A549 (cell line): ENCODE measurements at regions not wholly inside any gene's neighbourhood (a gene's known extent, or its start where the extent isn't known, plus 50 kb on each side); places are given as distances from the start of the nearest gene placed in this dataset.

ENCODE experiments used
- ATAC-seq, 2 experiments: fragments of 200-7000 bp in 1 of 2; fragments of >200 bp in 1 of 2; cut with Nextera tagmentation in 1 of 2; cut with Tn5 transposase in 1 of 2; 3 replicates each; pipeline versions ENCODE4 v1.8.0 to v1.9.1; 2018 to 2020; ENCODE audit warnings: mild to moderate bottlenecking in 1 of 2, moderate library complexity in 1 of 2
- CTCF ChIA-PET: fragments of 300-600 bp; sonication (Branson Sonifier 250); formaldehyde crosslinking; extraction: SDS; loops from one replicate; lab custom pipeline; 2021; ENCODE audit warnings: antibody characterized with exemption, inconsistent platforms; lab: Yijun Ruan, JAX
- POLR2A ChIA-PET: fragments of 350-600 bp; formaldehyde crosslinking; extraction: SDS; loops from one replicate; lab custom pipeline; 2021; ENCODE audit warnings: antibody characterized with exemption, inconsistent platforms; lab: Yijun Ruan, JAX
- DNase-seq, 2 experiments: peaks; one replicate each; pipeline versions ENCODE4 v3.0.0 to v3.0.0-alpha.2; 2011 to 2016; ENCODE audit warnings: low read depth in 1 of 2, low spot score in 1 of 2
- FAIRE-seq: peaks from 2 replicates; lab custom pipeline; 2011; peaks lifted over from hg19 to GRCh38; lab: Jason Lieb, UNC
- H3K27ac ChIP-seq, 2 experiments: fragments of >200 bp; sonication (Bioruptor Twin); formaldehyde crosslinking; 3 replicates each; pipeline ENCODE4 v1.5.1; 2016 to 2017
- H3K4me1 ChIP-seq: fragments of >200 bp; sonication (Bioruptor Twin); formaldehyde crosslinking; 3 replicates; pipeline ENCODE4 v1.6.1; 2016
- H3K4me2 ChIP-seq: fragments of >200 bp; sonication (Bioruptor Twin); formaldehyde crosslinking; 3 replicates; pipeline ENCODE4 v1.6.1; 2016
- H3K4me3 ChIP-seq: fragments of >200 bp; sonication (Bioruptor Twin); formaldehyde crosslinking; 3 replicates; pipeline ENCODE4 v1.5.1; 2016
- H3K9me3 ChIP-seq: fragments of >200 bp; sonication (Bioruptor Twin); formaldehyde crosslinking; 3 replicates; pipeline ENCODE4 v1.6.1; 2016
- ATOH8 ChIP-seq: fragments of 250-450 bp; sonication (Bioruptor Pico); IDR thresholded peaks from 2 replicates; pipeline ENCODE4 v1.5.0; 2020; ENCODE audit warnings: low read depth, mild to moderate bottlenecking, moderate library complexity
- CHD4 ChIP-seq: fragments of 200-600 bp; sonication (generic); IDR thresholded peaks from 2 replicates; pipeline ENCODE4 v1.6.1; 2016; ENCODE audit warnings: antibody characterized with exemption, mild to moderate bottlenecking, borderline replicate concordance
- EHMT2 ChIP-seq: fragments of 200-600 bp; sonication (generic); IDR thresholded peaks from 2 replicates; pipeline ENCODE4 v1.6.1; 2016; ENCODE audit warnings: antibody characterized with exemption, low read depth, mild to moderate bottlenecking, moderate library complexity
- EP300 ChIP-seq, 2 experiments: fragments of >200 bp; sonication (Bioruptor Twin); formaldehyde crosslinking; IDR thresholded peaks; 2 replicates in 1 of 2; 3 replicates in 1 of 2; pipeline ENCODE4 v1.6.1; 2016 to 2017
- FOSB ChIP-seq: fragments of 250-450 bp; sonication (Bioruptor Pico); IDR thresholded peaks from 2 replicates; pipeline ENCODE4 v1.5.0; 2020; ENCODE audit warnings: mild to moderate bottlenecking, moderate library complexity
- HMGXB4 ChIP-seq: fragments of 250-450 bp; sonication (Bioruptor Pico); IDR thresholded peaks from 2 replicates; pipeline ENCODE4 v1.5.0; 2021; ENCODE audit warnings: mild to moderate bottlenecking, moderate library complexity, borderline replicate concordance
- HOXA7 ChIP-seq: fragments of 250-450 bp; sonication (Bioruptor Pico); IDR thresholded peaks from 2 replicates; pipeline ENCODE4 v1.5.0; 2020; ENCODE audit warnings: mild to moderate bottlenecking, moderate library complexity
- HOXB5 ChIP-seq: fragments of 250-450 bp; sonication (Bioruptor Pico); IDR thresholded peaks from 2 replicates; pipeline ENCODE4 v1.5.0; 2020; ENCODE audit warnings: mild to moderate bottlenecking, moderate library complexity
- JUN ChIP-seq, 2 experiments: fragments of >200 bp; sonication (Bioruptor Twin); formaldehyde crosslinking; IDR thresholded peaks; 2 replicates in 1 of 2; 3 replicates in 1 of 2; pipeline ENCODE4 v1.6.1; 2016 to 2017
- JUNB ChIP-seq: fragments of >200 bp; sonication (Bioruptor Twin); formaldehyde crosslinking; IDR thresholded peaks from 2 replicates; pipeline ENCODE4 v1.6.1; 2016
- MAFK ChIP-seq: fragments of 450-650 bp; IDR thresholded peaks from 2 replicates; pipeline ENCODE4 v1.6.1; 2014; ENCODE audit not compliant: partially characterized antibody
- MYC ChIP-seq: IDR thresholded peaks from 2 replicates; pipeline ENCODE4 v1.6.1; 2012; ENCODE audit warnings: mild to moderate bottlenecking, inconsistent platforms, low read length, improper control_type of control experiment, borderline replicate concordance
- POLR2AphosphoS2 ChIP-seq: conservative IDR thresholded peaks from 2 replicates; pipeline ENCODE4 v1.6.1; 2012; ENCODE audit warnings: low read length, improper control_type of control experiment, inconsistent platforms
- REST ChIP-seq: fragments of 200-600 bp; sonication (generic); IDR thresholded peaks from 2 replicates; pipeline ENCODE4 v1.6.1; 2016; ENCODE audit warnings: antibody characterized with exemption, mild to moderate bottlenecking, moderate library complexity
- RNF2 ChIP-seq: fragments of 200-600 bp; sonication (generic); IDR thresholded peaks from 2 replicates; pipeline ENCODE4 v1.6.1; 2016; ENCODE audit warnings: low read depth, mild to moderate bottlenecking, antibody characterized with exemption, moderate library complexity, borderline replicate concordance
- SMC3 ChIP-seq: fragments of >200 bp; sonication (Bioruptor Twin); formaldehyde crosslinking; IDR thresholded peaks from 3 replicates; pipeline ENCODE4 v1.6.1; 2018; ENCODE audit warnings: inconsistent platforms
- USF2 ChIP-seq: fragments of 450-650 bp; IDR thresholded peaks from 2 replicates; pipeline ENCODE4 v1.6.1; 2014; ENCODE audit warnings: antibody characterized with exemption
- ZC3H11A ChIP-seq: fragments of 450-650 bp; IDR thresholded peaks from 2 replicates; pipeline ENCODE4 v1.6.1; 2014; ENCODE audit warnings: antibody characterized with exemption, mild to moderate bottlenecking
- ZFP36 ChIP-seq: fragments of 450-650 bp; IDR thresholded peaks from 2 replicates; pipeline ENCODE4 v1.6.1; 2014; ENCODE audit warnings: borderline replicate concordance; ENCODE audit not compliant: partially characterized antibody
- ZSCAN20 ChIP-seq: fragments of 250-450 bp; sonication (Bioruptor Pico); IDR thresholded peaks from 2 replicates; pipeline ENCODE4 v1.8.0; 2022; ENCODE audit warnings: mild to moderate bottlenecking, moderate library complexity
- whole genome bisulfite sequencing: methylation state at CpG from one replicate; pipeline ENCODE4 v1.1.6; 2017; ENCODE audit errors: missing lambda C conversion rate; 5-methylcytosine and 5-hydroxymethylcytosine counted together

GRCh38 chr15:72979791-72980190 is 72.5 kb upstream of the NEO1 start:
- no peak for DNase-seq
- no peak for FAIRE-seq
- Histone ChIP-seq H3K4me1 (no peaks in the 10 kb centered on the region), H3K4me3 (no peak overlapping the region), H3K27ac (no peak overlapping the region), H3K9me3 (no peaks in the 10 kb centered on the region), H3K4me2 (no peak overlapping the region)
- TF ChIP-seq JUN (IDR thresholded peaks at IDR 0.05) (no peak), USF2 (peak; percentile 21; the same call in 1 of the 2 replicates), HMGXB4 (CRISPR knock-in tag) (no peak)
- CTCF ChIA-PET: no interaction called here
- 52% methylated on average over 5 of the region's 5 CpGs for WGBS
- ATAC-seq: no peak
- POLR2A ChIA-PET: no interaction called here

- Histone ChIP-seq H3K4me1 (no peaks in the 10 kb centered on the region), H3K27ac (no peak overlapping the region), H3K4me3 (no peak overlapping the region), H3K9me3 (no peaks in the 10 kb centered on the region), H3K4me2 (no peak overlapping the region)
- ChIA-PET POLR2A (no interaction called here), CTCF (no interaction called here)
- ATAC-seq (no peak), DNase-seq (no peak), FAIRE-seq (no peak)
- WGBS: 26% methylated on average over 5 of the region's 5 CpGs
- TF ChIP-seq ZSCAN20: no peak
- peak; percentile 53 for TF ChIP-seq MAFK
Measured at GRCh38 chr15:72979308-72979707, 73.0 kb upstream of the NEO1 start.

GRCh38 chr15:72978223-72978622 is 74.0 kb upstream of the NEO1 start:
- H3K9me3 ChIP-seq: no peaks in the 10 kb centered on the region
- DNase-seq (no peak), FAIRE-seq (no peak), ATAC-seq (no peak)
- POLR2A ChIA-PET: no interaction called here
- WGBS: 29% methylated on average over 5 of the region's 5 CpGs
- H3K4me1 ChIP-seq: no peaks in the 10 kb centered on the region
- CTCF ChIA-PET: no interaction called here
- no peak overlapping the region for H3K4me3 ChIP-seq
- H3K4me2 ChIP-seq: no peak overlapping the region
- TF ChIP-seq MYC (no peak), HOXA7 (no peak), JUNB (no peak), SMC3 (no peak), ATOH8 (CRISPR knock-in tag) (no peak), ZC3H11A (no peak), CHD4 (no peak)
- TF ChIP-seq, all 56 proteins: peak for 0
- H3K27ac ChIP-seq: no peak overlapping the region

- FAIRE-seq: no peak
- H3K4me3 ChIP-seq: no peak overlapping the region
- H3K4me1 ChIP-seq: 0 out of 3 replicates have a peak, but pooled peaks cover 4% of the 10 kb centered on the region
- no peaks in the 10 kb centered on the region for H3K9me3 ChIP-seq
- 72% methylated on average over 3 of the region's 3 CpGs for WGBS
- H3K4me2 ChIP-seq: no peak overlapping the region
- ATAC-seq: no peak
- ChIA-PET CTCF (interaction anchor here (0.8 to 1.4 kb wide), 2 partner anchors 9 to 46 kb away, joined by 3 read pairs; no protein-coding TSS in a partner anchor), POLR2A (no interaction called here)
- H3K27ac ChIP-seq: no peak overlapping the region
- DNase-seq: no peak
- TF ChIP-seq EP300 (IDR thresholded peaks at IDR 0.05): no peak
- no peak for TF ChIP-seq ZSCAN20
- TF ChIP-seq ZFP36: no peak
- no peak for TF ChIP-seq REST
- TF ChIP-seq ATOH8 (CRISPR knock-in tag): no peak
- no peak for TF ChIP-seq CHD4
- TF ChIP-seq FOSB (CRISPR knock-in tag): no peak
- no peak for TF ChIP-seq HMGXB4 (CRISPR knock-in tag)
- no peak for TF ChIP-seq POLR2AphosphoS2
- no peak for TF ChIP-seq EHMT2
- TF ChIP-seq RNF2: no peak
- TF ChIP-seq HOXB5 (CRISPR knock-in tag): no peak
Measured at GRCh38 chr15:72972362-72972761, 79.9 kb upstream of the NEO1 start.
